HepG2 (cell line): ENCODE measurements at regions not wholly inside any gene's neighbourhood (a gene's known extent, or its start where the extent isn't known, plus 50 kb on each side); places are given as distances from the start of the nearest gene placed in this dataset.

ENCODE experiments used
- ATAC-seq: fragments of 200-7000 bp; cut with Tn5 transposase; 3 replicates; pipeline ENCODE4 v1.9.1; 2020; ENCODE audit warnings: mild to moderate bottlenecking, moderate library complexity
- BruUV-seq: library from RNA; stranded (reverse); fragments of 400-500 nt; replicated peaks from 2 replicates; lab custom pipeline; 2021; lab: Mats Ljungman, UMichigan
- CTCF ChIA-PET: fragments of 300-600 bp; formaldehyde crosslinking; extraction: SDS; loops from one replicate; lab custom pipeline; 2021; ENCODE audit warnings: low total read pairs, inconsistent platforms, low intra/inter-chr PET ratio; lab: Yijun Ruan, JAX
- POLR2A ChIA-PET: fragments of 350-600 bp; sonication (Branson Sonifier 250); formaldehyde crosslinking; loops from one replicate; lab custom pipeline; 2020; ENCODE audit warnings: antibody characterized with exemption, inconsistent platforms; lab: Yijun Ruan, JAX
- DNase-seq: peaks from one replicate; pipeline ENCODE4 v3.0.0-alpha.2; 2015; ENCODE audit warnings: low spot score
- FAIRE-seq: peaks from 3 replicates; lab custom pipeline; 2011; peaks lifted over from hg19 to GRCh38; lab: Jason Lieb, UNC
- H2AFZ ChIP-seq: one replicate; pipeline ENCODE4 v1.6.1; 2011; ENCODE audit warnings: low read length, inconsistent platforms
- H3K27ac ChIP-seq: fragments of 300-600 bp; 3 replicates; pipeline ENCODE4 v1.8.0; 2011; ENCODE audit warnings: mixed run types, mild to moderate bottlenecking, mixed read lengths, low read length, inconsistent platforms; ENCODE audit not compliant: insufficient read depth; ENCODE audit errors: extremely low read length
- H3K27me3 ChIP-seq, 2 experiments: fragments of 200-600 bp in 1 of 2; 2 replicates in 1 of 2; 3 replicates in 1 of 2; pipeline versions ENCODE4 v1.6.0 to v1.8.0; 2011; ENCODE audit warnings: low read length in 2 of 2, mild to moderate bottlenecking in 2 of 2, moderate library complexity in 2 of 2, inconsistent platforms in 1 of 2; ENCODE audit not compliant: insufficient read depth in 2 of 2, control insufficient read depth in 1 of 2
- H3K36me3 ChIP-seq, 2 experiments: fragments of 200-600 bp in 1 of 2; replicated peaks in 1 of 2; 2 replicates in 1 of 2; 3 replicates in 1 of 2; pipeline versions ENCODE4 v1.5.1 to v1.8.0; 2011; ENCODE audit warnings: low read length in 2 of 2, inconsistent platforms in 1 of 2; ENCODE audit not compliant: insufficient read depth in 2 of 2, control insufficient read depth in 1 of 2
- H3K4me1 ChIP-seq: 2 replicates; pipeline ENCODE4 v1.5.1; 2012; ENCODE audit warnings: low read length, inconsistent platforms; ENCODE audit not compliant: insufficient read depth
- H3K4me2 ChIP-seq: 2 replicates; pipeline ENCODE4 v1.6.0; 2011; ENCODE audit warnings: low read depth, low read length, inconsistent platforms
- H3K4me3 ChIP-seq, 3 experiments: fragments of 200-600 bp in 1 of 3; sonication (generic), shearing (Covaris generic) in 1 of 3; replicated peaks in 1 of 3; 2 replicates each; pipeline ENCODE4 v1.5.1; 2011 to 2016; ENCODE audit warnings: low read length in 3 of 3, inconsistent platforms in 2 of 3, low read depth in 2 of 3, mild to moderate bottlenecking in 2 of 3, control low read depth in 1 of 3, mixed read lengths in 1 of 3; ENCODE audit not compliant: insufficient read depth in 1 of 3
- H3K79me2 ChIP-seq: one replicate; pipeline ENCODE4 v1.6.1; 2011; ENCODE audit warnings: low read length, inconsistent platforms; ENCODE audit not compliant: insufficient read depth
- H3K9ac ChIP-seq: 2 replicates; pipeline ENCODE4 v1.6.0; 2011; ENCODE audit warnings: mild to moderate bottlenecking, low read depth, low read length, inconsistent platforms; ENCODE audit not compliant: insufficient read depth
- H3K9me3 ChIP-seq: 2 replicates; pipeline ENCODE4 v1.5.1; 2012; ENCODE audit warnings: mild to moderate bottlenecking, low read length
- H4K20me1 ChIP-seq: 2 replicates; pipeline ENCODE4 v1.6.0; 2011; ENCODE audit warnings: inconsistent platforms, mild to moderate bottlenecking, low read length, moderate library complexity; ENCODE audit not compliant: insufficient read depth
- ATAD3A ChIP-seq: sonication (generic); formaldehyde crosslinking; IDR thresholded peaks from 2 replicates; pipeline ENCODE4 v1.4.0; 2020; ENCODE audit warnings: missing genetic modification reagents
- CBX1 ChIP-seq: IDR thresholded peaks from one replicate; pipeline ENCODE4 v1.6.1; 2016; ENCODE audit warnings: antibody characterized with exemption, low read depth
- FOXO4 ChIP-seq: sonication (generic); formaldehyde crosslinking; conservative IDR thresholded peaks from 2 replicates; pipeline ENCODE4 v1.8.1; 2023; ENCODE audit warnings: missing genetic modification reagents
- KDM5B ChIP-seq: sonication (generic); formaldehyde crosslinking; IDR thresholded peaks from 2 replicates; pipeline ENCODE4 v1.4.0; 2020; ENCODE audit warnings: missing genetic modification reagents, mild to moderate bottlenecking, borderline replicate concordance
- NFATC3 ChIP-seq: sonication (generic); formaldehyde crosslinking; IDR thresholded peaks from 2 replicates; pipeline ENCODE4 v1.5.1; 2020; ENCODE audit warnings: mild to moderate bottlenecking, missing genetic modification reagents
- POGK ChIP-seq: sonication (generic); formaldehyde crosslinking; conservative IDR thresholded peaks from 2 replicates; pipeline ENCODE4 v1.8.0; 2022; ENCODE audit warnings: mild to moderate bottlenecking, moderate library complexity, missing genetic modification reagents
- PRDM15 ChIP-seq: sonication (generic); formaldehyde crosslinking; IDR thresholded peaks from 2 replicates; pipeline ENCODE4 v1.4.0; 2020; ENCODE audit warnings: missing genetic modification reagents
- STAG1 ChIP-seq: sonication (generic); formaldehyde crosslinking; IDR thresholded peaks from 2 replicates; pipeline ENCODE4 v1.4.0; 2020; ENCODE audit warnings: missing genetic modification reagents
- ZNF260 ChIP-seq: sonication (generic); formaldehyde crosslinking; IDR thresholded peaks from 2 replicates; pipeline ENCODE4 v1.4.0; 2020; ENCODE audit warnings: missing genetic modification reagents, low read depth, mild to moderate bottlenecking, borderline replicate concordance
- ZNF530 ChIP-seq: sonication (generic); formaldehyde crosslinking; IDR thresholded peaks from 2 replicates; pipeline ENCODE4 v1.5.0; 2020; ENCODE audit warnings: low read depth, mild to moderate bottlenecking, missing genetic modification reagents
- ZNF562 ChIP-seq: sonication (generic); formaldehyde crosslinking; IDR thresholded peaks from 2 replicates; pipeline ENCODE4 v1.8.0; 2022; ENCODE audit warnings: missing genetic modification reagents, borderline replicate concordance
- ZSCAN21 ChIP-seq: sonication (generic); formaldehyde crosslinking; IDR thresholded peaks from 2 replicates; pipeline ENCODE4 v1.8.0; 2022; ENCODE audit warnings: mild to moderate bottlenecking, missing genetic modification reagents, moderate library complexity, borderline replicate concordance
- WGBS: methylation state at CpG from one replicate; pipeline ENCODE4 v1.1.6; 2017; ENCODE audit warnings: low lambda C conversion rate; 5-methylcytosine and 5-hydroxymethylcytosine counted together
- in situ Hi-C: cut with HindIII; loops from 2 replicates; pipeline ENCODE4 v1.10.0; 2017; ENCODE audit warnings: low pct_unique_long_range_greater_than_20kb; ENCODE audit not compliant: extremely low pct_ligation_motif_present
- intact Hi-C: fragments of 100-400 bp; cut with micrococcal nuclease; formaldehyde crosslinking; loops from one replicate; pipeline ENCODE4 v1.10.0; 2022; ENCODE audit not compliant: unreplicated experiment

GRCh38 chr6:19391926-19392325, 445.2 kb upstream of the ID4 start (continued):
- no peak for TF ChIP-seq POGK (CRISPR knock-in tag)
- no peak for TF ChIP-seq ATAD3A (CRISPR knock-in tag)

- Histone ChIP-seq H4K20me1 (no peaks in the 10 kb centered on the region), H3K9ac (no peak overlapping the region), H3K9me3 (peaks cover 39% of the 10 kb centered on the region; the same call in 1 of the 2 replicates), H3K27me3 (no peaks in the 10 kb centered on the region), H3K27ac (no peak overlapping the region), H2AFZ (no peak overlapping the region), H3K79me2 (no peaks in the 10 kb centered on the region), H3K4me1 (no peaks in the 10 kb centered on the region), H3K4me3 (no peak overlapping the region), H3K4me2 (no peak overlapping the region), H3K36me3 (no peaks in the 10 kb centered on the region)
- no peak for DNase-seq
- intact Hi-C loops = no loop called here
- ATAC-seq = no peak
- no TSS peak for BruUV-seq
- TF ChIP-seq KDM5B (CRISPR knock-in tag) = no peak
- TF ChIP-seq PRDM15 (CRISPR knock-in tag) = no peak
- no peak for TF ChIP-seq ZSCAN21
- no peak for TF ChIP-seq ZNF530 (CRISPR knock-in tag)
- TF ChIP-seq CBX1 = no peak
- no peak for TF ChIP-seq ZNF260 (CRISPR knock-in tag)
- TF ChIP-seq ZNF562 = no peak
- no peak for TF ChIP-seq STAG1
- TF ChIP-seq NFATC3 (CRISPR knock-in tag) = no peak
- TF ChIP-seq FOXO4 (CRISPR knock-in tag) = no peak
- POLR2A ChIA-PET = no interaction called here
- FAIRE-seq = no peak
- WGBS = 18% methylated on average over 3 of the region's 3 CpGs
- in situ Hi-C loops = no loop called here
- CTCF ChIA-PET = no interaction called here
Observed at GRCh38 chr6:19394051-19394450, 443.1 kb upstream of the ID4 start.
